DOHH2 (cell line): ENCODE measurements at regions not wholly inside any gene's neighbourhood (a gene's known extent, or its start where the extent isn't known, plus 50 kb on each side); places are given as distances from the start of the nearest gene placed in this dataset.

ENCODE experiments used
- H3F3A ChIP-seq: fragments of 200-600 bp; sonication (generic), shearing (Covaris generic); 2 replicates; pipeline ENCODE4 v1.6.0; 2016; ENCODE audit warnings: antibody characterized with exemption, mild to moderate bottlenecking; ENCODE audit not compliant: control insufficient read depth, insufficient read depth
- H3K27ac ChIP-seq: fragments of 200-600 bp; sonication (generic); 2 replicates; pipeline ENCODE4 v1.5.1; 2014; ENCODE audit warnings: low read depth, mild to moderate bottlenecking, low read length, moderate library complexity
- H3K27me3 ChIP-seq: fragments of 200-600 bp; sonication (generic); 2 replicates; pipeline ENCODE4 v1.6.1; 2014; ENCODE audit warnings: mild to moderate bottlenecking, low read length, mixed read lengths; ENCODE audit not compliant: control insufficient read depth
- H3K36me3 ChIP-seq: fragments of 200-600 bp; sonication (generic); 2 replicates; pipeline ENCODE4 v1.6.1; 2014; ENCODE audit warnings: mild to moderate bottlenecking, low read length, moderate library complexity, mixed read lengths; ENCODE audit not compliant: control insufficient read depth
- H3K4me1 ChIP-seq: fragments of 200-600 bp; sonication (generic); 2 replicates; pipeline ENCODE4 v1.6.1; 2014; ENCODE audit warnings: mild to moderate bottlenecking, low read length, mixed read lengths; ENCODE audit not compliant: control insufficient read depth
- H3K4me2 ChIP-seq: fragments of 200-600 bp; sonication (generic); 2 replicates; pipeline ENCODE4 v1.6.0; 2014; ENCODE audit warnings: mild to moderate bottlenecking, low read length, moderate library complexity
- H3K4me3 ChIP-seq: fragments of 200-600 bp; sonication (generic); 2 replicates; pipeline ENCODE4 v1.5.1; 2014; ENCODE audit warnings: mild to moderate bottlenecking, low read length, mixed read lengths
- H3K79me2 ChIP-seq: fragments of 200-600 bp; sonication (generic); 2 replicates; pipeline ENCODE4 v1.6.1; 2014; ENCODE audit warnings: mild to moderate bottlenecking, low read length, mixed read lengths; ENCODE audit not compliant: control insufficient read depth
- H3K9me2 ChIP-seq: fragments of 200-600 bp; sonication (generic); replicated peaks from 2 replicates; pipeline ENCODE4 v1.6.1; 2014; ENCODE audit warnings: mild to moderate bottlenecking, low read length, mixed read lengths; ENCODE audit not compliant: control insufficient read depth
- H3K9me3 ChIP-seq: fragments of 200-600 bp; sonication (generic); 2 replicates; pipeline ENCODE4 v1.6.1; 2014; ENCODE audit warnings: antibody characterized with exemption, low read length, mixed read lengths; ENCODE audit not compliant: control insufficient read depth, insufficient read depth
- H4K20me1 ChIP-seq: fragments of 200-600 bp; sonication (generic); 2 replicates; pipeline ENCODE4 v1.6.0; 2014; ENCODE audit warnings: low read depth, mild to moderate bottlenecking, antibody characterized with exemption, low read length, moderate library complexity; ENCODE audit not compliant: control insufficient read depth, insufficient read depth
- CTCF ChIP-seq: fragments of 200-600 bp; sonication (generic); IDR thresholded peaks from one replicate; pipeline ENCODE4 v1.5.1; 2014; ENCODE audit warnings: antibody characterized with exemption, mild to moderate bottlenecking, low read depth, low read length; ENCODE audit not compliant: poor library complexity, severe bottlenecking
- EZH2phosphoT487 ChIP-seq: fragments of 200-600 bp; sonication (generic); IDR thresholded peaks from 2 replicates; pipeline ENCODE4 v1.6.1; 2017; ENCODE audit warnings: borderline replicate concordance, mild to moderate bottlenecking, antibody characterized with exemption, low read length, moderate library complexity, mixed read lengths

- Histone ChIP-seq H3K4me1 (no peaks in the 10 kb centered on the region), H3K79me2 (no peaks in the 10 kb centered on the region), H3F3A (no peaks in the 10 kb centered on the region), H3K27ac (no peak overlapping the region), H3K9me2 (no peaks in the 10 kb centered on the region), H4K20me1 (no peaks in the 10 kb centered on the region), H3K36me3 (no peaks in the 10 kb centered on the region), H3K27me3 (no peaks in the 10 kb centered on the region), H3K9me3 (no peaks in the 10 kb centered on the region), H3K4me2 (no peak overlapping the region), H3K4me3 (no peak overlapping the region)
- no peak for TF ChIP-seq EZH2phosphoT487
- TF ChIP-seq CTCF: no peak
Measured at GRCh38 chr14:100988411-100988900, 84.9 kb upstream of the RTL1 start.

- H3K27ac ChIP-seq: no peak overlapping the region
- no peaks in the 10 kb centered on the region for H3F3A ChIP-seq
- H3K79me2 ChIP-seq: no peaks in the 10 kb centered on the region
- no peaks in the 10 kb centered on the region for H3K27me3 ChIP-seq
- H3K36me3 ChIP-seq: no peaks in the 10 kb centered on the region
- H3K4me1 ChIP-seq: no peaks in the 10 kb centered on the region
- no peaks in the 10 kb centered on the region for H3K9me2 ChIP-seq
- no peaks in the 10 kb centered on the region for H4K20me1 ChIP-seq
- no peak for TF ChIP-seq EZH2phosphoT487
- no peak for TF ChIP-seq CTCF
- no peak overlapping the region for H3K4me3 ChIP-seq
- no peaks in the 10 kb centered on the region for H3K9me3 ChIP-seq
- H3K4me2 ChIP-seq: no peak overlapping the region
Measured at GRCh38 chr14:100988956-100989355, 85.4 kb upstream of the RTL1 start.

- Histone ChIP-seq H3K79me2 (no peaks in the 10 kb centered on the region), H3K4me1 (no peaks in the 10 kb centered on the region), H3F3A (no peaks in the 10 kb centered on the region), H3K27me3 (no peaks in the 10 kb centered on the region), H3K36me3 (no peaks in the 10 kb centered on the region), H4K20me1 (no peaks in the 10 kb centered on the region), H3K27ac (no peak overlapping the region), H3K4me2 (no peak overlapping the region), H3K4me3 (no peak overlapping the region), H3K9me3 (no peaks in the 10 kb centered on the region), H3K9me2 (no peaks in the 10 kb centered on the region)
- no peak for TF ChIP-seq CTCF
- no peak for TF ChIP-seq EZH2phosphoT487
Measured at GRCh38 chr14:100989924-100990323, 86.4 kb upstream of the RTL1 start.

- no peaks in the 10 kb centered on the region for H3K79me2 ChIP-seq
- H3K27me3 ChIP-seq: 0 out of 2 replicates have a peak, but pooled peaks cover 2% of the 10 kb centered on the region
- H3K36me3 ChIP-seq: no peaks in the 10 kb centered on the region
- no peak overlapping the region for H3K4me3 ChIP-seq
- H3F3A ChIP-seq: no peaks in the 10 kb centered on the region
- no peaks in the 10 kb centered on the region for H4K20me1 ChIP-seq
- H3K9me3 ChIP-seq: no peaks in the 10 kb centered on the region
- no peaks in the 10 kb centered on the region for H3K4me1 ChIP-seq
- no peak overlapping the region for H3K27ac ChIP-seq
- H3K9me2 ChIP-seq: no peaks in the 10 kb centered on the region
- no peak overlapping the region for H3K4me2 ChIP-seq
- no peak for TF ChIP-seq EZH2phosphoT487
- no peak for TF ChIP-seq CTCF
Measured at GRCh38 chr14:100994082-100994481, 90.6 kb upstream of the RTL1 start.
